ENCODE measurements at regions not wholly inside any gene's neighbourhood (a gene's known extent, or its start where the extent isn't known, plus 50 kb on each side); places are given as distances from the start of the nearest gene placed in this dataset.
"Not testable (repeated sequence)": the region's sequence is repeated elsewhere in the genome, so short reads cannot be mapped to it uniquely, and the experiment has no call there.

GRCh38 chr2:48045613-48046012 lies 139.3 kb upstream of the FBXO11 start:
- no peak for DNase-seq

- no peak for DNase-seq
Observed at GRCh38 chr2:48048476-48049171, 142.3 kb upstream of the FBXO11 start.

- no peak for DNase-seq
Observed at GRCh38 chr2:48049371-48049770, 143.1 kb upstream of the FBXO11 start.

- DNase-seq: no peak
Observed at GRCh38 chr2:48050711-48051110, 144.4 kb upstream of the FBXO11 start.

GRCh38 chr2:48059975-48060374 lies 153.7 kb upstream of the FBXO11 start:
- no peak for DNase-seq

- not testable (repeated sequence) for DNase-seq
Observed at GRCh38 chr2:48061656-48062055, 155.4 kb upstream of the FBXO11 start.

- DNase-seq: no peak
Observed at GRCh38 chr2:48065096-48065495, 158.8 kb upstream of the FBXO11 start.

GRCh38 chr2:48066000-48066399 lies 159.7 kb upstream of the FBXO11 start:
- no peak for DNase-seq

- DNase-seq: peak in 1 of 2 donors; percentile 32
Observed at GRCh38 chr2:48069769-48070168, 163.5 kb upstream of the FBXO11 start.

GRCh38 chr2:48070415-48070814 lies 164.1 kb upstream of the FBXO11 start:
- no peak for DNase-seq

- no peak for DNase-seq
Observed at GRCh38 chr2:48072583-48072982, 166.3 kb upstream of the FBXO11 start.

- DNase-seq: no peak
Observed at GRCh38 chr2:48075631-48076030, 169.3 kb upstream of the FBXO11 start.

- DNase-seq: peak; percentile 42 to 55
Observed at GRCh38 chr2:48080534-48081316, 174.4 kb upstream of the FBXO11 start.

- no peak for DNase-seq
Observed at GRCh38 chr2:48081317-48081628, 175.0 kb upstream of the FBXO11 start.

- no peak for DNase-seq
Observed at GRCh38 chr2:48085888-48086287, 179.6 kb upstream of the FBXO11 start.

- no peak for DNase-seq
Observed at GRCh38 chr2:48088994-48089393, 182.7 kb upstream of the FBXO11 start.

- DNase-seq: no peak
Observed at GRCh38 chr2:48089644-48090043, 183.3 kb upstream of the FBXO11 start.

GRCh38 chr2:48092846-48093803 lies 186.8 kb upstream of the FBXO11 start:
- no peak for DNase-seq

GRCh38 chr2:48096765-48097164 lies 190.5 kb upstream of the FBXO11 start:
- DNase-seq: not testable (repeated sequence)

- DNase-seq: no peak
Observed at GRCh38 chr2:48098539-48098938, 192.2 kb upstream of the FBXO11 start.

- DNase-seq: no peak
Observed at GRCh38 chr2:48104418-48104817, 198.1 kb upstream of the FBXO11 start.

GRCh38 chr2:48105848-48106247 lies 199.6 kb upstream of the FBXO11 start:
- DNase-seq: peak; percentile 52 to 68

GRCh38 chr2:48107326-48107925 lies 201.1 kb upstream of the FBXO11 start:
- DNase-seq: peak in 1 of 2 donors; percentile 31
